WTC11 (cell line): ENCODE measurements at regions not wholly inside any gene's neighbourhood (a gene's known extent, or its start where the extent isn't known, plus 50 kb on each side); places are given as distances from the start of the nearest gene placed in this dataset.

ENCODE experiments used
- ATAC-seq: fragments of 200-7000 bp; cut with Tn5 transposase; 2 replicates; pipeline ENCODE4 v1.10.0; 2021; ENCODE audit warnings: mild to moderate bottlenecking, moderate library complexity
- CTCF ChIA-PET: fragments of 300-600 bp; sonication (Branson Sonifier 250); formaldehyde crosslinking; loops from one replicate; lab custom pipeline; 2021; ENCODE audit warnings: antibody characterized with exemption; lab: Charles Lee
- POLR2A ChIA-PET: fragments of 350-600 bp; sonication (Branson Sonifier 250); formaldehyde crosslinking; loops from one replicate; lab custom pipeline; 2021; ENCODE audit warnings: antibody characterized with exemption; lab: Charles Lee
- DNase-seq: peaks from one replicate; pipeline ENCODE4 v3.0.0; 2021; ENCODE audit warnings: low spot score
- H3K27ac Mint-ChIP-seq: 2 replicates; pipeline ENCODE4 v1.8.0; 2021; ENCODE audit warnings: mixed read lengths
- H3K27me3 Mint-ChIP-seq: 2 replicates; pipeline ENCODE4 v1.8.0; 2021; ENCODE audit warnings: low read depth, mild to moderate bottlenecking, moderate library complexity, mixed read lengths
- H3K36me3 Mint-ChIP-seq: 2 replicates; pipeline ENCODE4 v1.8.0; 2021; ENCODE audit warnings: mixed read lengths
- H3K4me1 Mint-ChIP-seq: 2 replicates; pipeline ENCODE4 v1.8.0; 2022; ENCODE audit warnings: mixed read lengths
- H3K4me3 Mint-ChIP-seq: 2 replicates; pipeline ENCODE4 v1.8.0; 2021; ENCODE audit warnings: mild to moderate bottlenecking, moderate library complexity, mixed read lengths
- H3K9me3 Mint-ChIP-seq: 2 replicates; pipeline ENCODE4 v1.8.0; 2021; ENCODE audit warnings: mixed read lengths
- ATF3 ChIP-seq: sonication (generic); formaldehyde crosslinking; conservative IDR thresholded peaks from 2 replicates; pipeline ENCODE4 v1.8.1; 2022; ENCODE audit warnings: mild to moderate bottlenecking, missing genetic modification reagents
- ATF6 ChIP-seq: sonication (generic); formaldehyde crosslinking; IDR thresholded peaks from 2 replicates; pipeline ENCODE4 v1.8.1; 2023; ENCODE audit warnings: mild to moderate bottlenecking, missing genetic modification reagents
- E2F1 ChIP-seq: sonication (generic); formaldehyde crosslinking; IDR thresholded peaks from 2 replicates; pipeline ENCODE4 v1.8.0; 2022; ENCODE audit warnings: mild to moderate bottlenecking, missing genetic modification reagents
- E2F5 ChIP-seq: sonication (generic); formaldehyde crosslinking; IDR thresholded peaks from 2 replicates; pipeline ENCODE4 v1.8.1; 2022; ENCODE audit warnings: mild to moderate bottlenecking, moderate library complexity, missing genetic modification reagents
- ERG ChIP-seq: fragments of 250-450 bp; sonication (Bioruptor Pico); IDR thresholded peaks from 2 replicates; pipeline ENCODE4 v1.8.0; 2021; ENCODE audit warnings: mild to moderate bottlenecking
- FOXJ3 ChIP-seq: sonication (generic); formaldehyde crosslinking; IDR thresholded peaks from 2 replicates; pipeline ENCODE4 v1.9.0; 2021; ENCODE audit warnings: missing genetic modification reagents, mild to moderate bottlenecking, borderline replicate concordance
- JAZF1 ChIP-seq: fragments of 250-450 bp; sonication (Bioruptor Pico); IDR thresholded peaks from 2 replicates; pipeline ENCODE4 v1.9.0; 2021; ENCODE audit warnings: moderate library complexity, mild to moderate bottlenecking, inconsistent platforms
- JUN ChIP-seq: sonication (generic); formaldehyde crosslinking; IDR thresholded peaks from 2 replicates; pipeline ENCODE4 v1.8.0; 2023; ENCODE audit warnings: mild to moderate bottlenecking, missing genetic modification reagents
- KAT7 ChIP-seq: sonication (generic); formaldehyde crosslinking; IDR thresholded peaks from 2 replicates; pipeline ENCODE4 v1.8.1; 2023; ENCODE audit warnings: missing genetic modification reagents, mild to moderate bottlenecking, borderline replicate concordance
- MAX ChIP-seq: sonication (generic); formaldehyde crosslinking; IDR thresholded peaks from 2 replicates; pipeline ENCODE4 v1.8.0; 2022; ENCODE audit warnings: mild to moderate bottlenecking, missing genetic modification reagents
- MXD4 ChIP-seq: fragments of 250-450 bp; sonication (Bioruptor Pico); IDR thresholded peaks from 2 replicates; pipeline ENCODE4 v1.8.0; 2021; ENCODE audit warnings: mild to moderate bottlenecking, moderate library complexity, borderline replicate concordance
- NR3C1 ChIP-seq: sonication (generic); formaldehyde crosslinking; conservative IDR thresholded peaks from 2 replicates; pipeline ENCODE4 v1.8.1; 2023; ENCODE audit warnings: low read depth, mild to moderate bottlenecking, missing genetic modification reagents
- PRRX2 ChIP-seq: fragments of 250-450 bp; sonication (Bioruptor Pico); IDR thresholded peaks from 2 replicates; pipeline ENCODE4 v1.8.0; 2021; ENCODE audit warnings: mild to moderate bottlenecking
- TEAD4 ChIP-seq: sonication (generic); formaldehyde crosslinking; IDR thresholded peaks from 2 replicates; pipeline ENCODE4 v1.8.0; 2022; ENCODE audit warnings: mild to moderate bottlenecking, missing genetic modification reagents
- ZBTB43 ChIP-seq: sonication (generic); formaldehyde crosslinking; IDR thresholded peaks from 2 replicates; pipeline ENCODE4 v1.8.1; 2023; ENCODE audit warnings: mild to moderate bottlenecking, missing genetic modification reagents
- ZNF425 ChIP-seq: fragments of 250-450 bp; sonication (Bioruptor Pico); conservative IDR thresholded peaks from 2 replicates; pipeline ENCODE4 v1.9.0; 2021; ENCODE audit warnings: mild to moderate bottlenecking
- ZNF512 ChIP-seq: sonication (generic); formaldehyde crosslinking; IDR thresholded peaks from 2 replicates; pipeline ENCODE4 v1.8.1; 2022; ENCODE audit warnings: missing genetic modification reagents, borderline replicate concordance
- ZNF671 ChIP-seq: fragments of 250-450 bp; sonication (Bioruptor Pico); IDR thresholded peaks from 2 replicates; pipeline ENCODE4 v1.8.0; 2021; ENCODE audit warnings: mild to moderate bottlenecking

GRCh38 chr16:73315645-73316044 is 267.7 kb upstream of the ZFHX3 start:
- H3K9me3 Mint-ChIP-seq = peaks cover 11% of the 10 kb centered on the region
- ATAC-seq (no peak), DNase-seq (no peak)
- no peak overlapping the region for H3K27ac Mint-ChIP-seq
- no peak for TF ChIP-seq ERG (CRISPR knock-in tag)
- TF ChIP-seq FOXJ3 (CRISPR knock-in tag) = no peak
- H3K4me3 Mint-ChIP-seq = no peak overlapping the region
- POLR2A ChIA-PET = no interaction called here
- no peaks in the 10 kb centered on the region for H3K27me3 Mint-ChIP-seq
- CTCF ChIA-PET = no interaction called here
- H3K36me3 Mint-ChIP-seq = no peaks in the 10 kb centered on the region
- H3K4me1 Mint-ChIP-seq = no peaks in the 10 kb centered on the region

GRCh38 chr16:73313950-73314349 is 266.0 kb upstream of the ZFHX3 start:
- Mint-ChIP-seq H3K4me1 (0 out of 2 replicates have a peak, but pooled peaks cover 3% of the 10 kb centered on the region), H3K9me3 (peaks cover 11% of the 10 kb centered on the region), H3K36me3 (no peaks in the 10 kb centered on the region), H3K4me3 (no peak overlapping the region), H3K27ac (no peak overlapping the region), H3K27me3 (no peaks in the 10 kb centered on the region)
- TF ChIP-seq MAX = no peak
- no peak for DNase-seq
- ChIA-PET POLR2A (no interaction called here), CTCF (no interaction called here)
- ATAC-seq = no peak

GRCh38 chr16:73311857-73312723 is 264.2 kb upstream of the ZFHX3 start:
- Mint-ChIP-seq H3K36me3 (no peaks in the 10 kb centered on the region), H3K9me3 (peaks cover 11% of the 10 kb centered on the region), H3K4me3 (no peak overlapping the region), H3K4me1 (0 out of 2 replicates have a peak, but pooled peaks cover 3% of the 10 kb centered on the region), H3K27me3 (no peaks in the 10 kb centered on the region), H3K27ac (no peak overlapping the region; the same call in 1 of the 2 replicates)
- no peak for ATAC-seq
- ChIA-PET CTCF (no interaction called here), POLR2A (no interaction called here)
- DNase-seq = no peak
- TF ChIP-seq NR3C1 (CRISPR knock-in tag) (no peak), ZNF425 (no peak), E2F1 (CRISPR knock-in tag) (no peak), ZBTB43 (no peak), ATF3 (CRISPR knock-in tag) (no peak), E2F5 (CRISPR knock-in tag) (no peak), JAZF1 (CRISPR knock-in tag) (no peak), MXD4 (no peak), PRRX2 (CRISPR knock-in tag) (no peak), TEAD4 (no peak), ATF6 (no peak), ZNF671 (CRISPR knock-in tag) (no peak), ZNF512 (CRISPR knock-in tag) (no peak), JUN (no peak), KAT7 (CRISPR knock-in tag) (no peak)
